Upper lobe of left lung (tissue), 6 donors: ENCODE measurements at regions not wholly inside any gene's neighbourhood (a gene's known extent, or its start where the extent isn't known, plus 50 kb on each side); places are given as distances from the start of the nearest gene placed in this dataset.

ENCODE experiments used
- ATAC-seq, 2 donors: fragments of 200-7000 bp; cut with Tn5 transposase; one replicate each; pipeline ENCODE4 v1.9.1; 2022; ENCODE audit warnings: mild to moderate bottlenecking in 2 of 2, moderate library complexity in 2 of 2; ENCODE audit not compliant: low FRiP score in 2 of 2
- DNase-seq, 2 donors: peaks; one replicate each; pipeline ENCODE4 v3.0.0-alpha.2; 2019 to 2020
- H3K27ac ChIP-seq, 4 donors: fragments of 200-600 bp; sonication (generic); one replicate each; pipeline ENCODE4 v1.5.1; 2016 to 2019
- H3K27me3 ChIP-seq, 4 donors: fragments of 200-600 bp; sonication (generic); one replicate each; pipeline ENCODE4 v1.5.1; 2017 to 2019
- H3K36me3 ChIP-seq, 4 donors: fragments of 200-600 bp; sonication (generic); one replicate each; pipeline ENCODE4 v1.5.1; 2016 to 2019
- H3K4me1 ChIP-seq, 4 donors: fragments of 200-600 bp; sonication (generic); one replicate each; pipeline ENCODE4 v1.5.1; 2018 to 2019
- H3K4me3 ChIP-seq, 4 donors: fragments of 200-600 bp; sonication (generic); one replicate each; pipeline ENCODE4 v1.5.1; 2017 to 2019; ENCODE audit warnings: mild to moderate bottlenecking in 2 of 4, moderate library complexity in 1 of 4
- H3K9me3 ChIP-seq, 4 donors: fragments of 200-600 bp; sonication (generic); one replicate each; pipeline ENCODE4 v1.5.1; 2018 to 2019
- EP300 ChIP-seq, 4 donors: sonication (generic); formaldehyde crosslinking; IDR thresholded peaks; one replicate each; pipeline ENCODE4 v1.5.1; 2017; ENCODE audit warnings: antibody characterized with exemption in 4 of 4, control low read depth in 2 of 4
- POLR2A ChIP-seq, 4 donors: fragments of 450-650 bp; IDR thresholded peaks; one replicate each; pipeline ENCODE4 v1.5.1; 2016 to 2017; ENCODE audit warnings: antibody characterized with exemption in 4 of 4, mild to moderate bottlenecking in 2 of 4
- POLR2AphosphoS5 ChIP-seq, 2 donors: sonication (generic); formaldehyde crosslinking; IDR thresholded peaks; one replicate each; pipeline ENCODE4 v1.5.1; 2017; ENCODE audit warnings: antibody characterized with exemption in 2 of 2
- WGBS, 2 donors: methylation state at CpG; one replicate each; pipeline ENCODE4 v1.1.5; 2017 to 2018; 5-methylcytosine and 5-hydroxymethylcytosine counted together
- TF ChIP-seq, protein P1 (sequence below), 6 experiments: fragments of 450-650 bp in 4 of 6; fragments of 200-600 bp in 2 of 6; sonication (generic) in 2 of 6; IDR thresholded peaks; one replicate each; pipeline ENCODE4 v1.5.1; 2016 to 2019; ENCODE audit warnings: antibody characterized with exemption in 6 of 6
- donor health status: DM: no; HTN: no; CAD: no; lungs with moderate emphysema.
- donor health status: DM: no; HTN: yes; CAD: no; lungs with severe emphysema.

DNA sequence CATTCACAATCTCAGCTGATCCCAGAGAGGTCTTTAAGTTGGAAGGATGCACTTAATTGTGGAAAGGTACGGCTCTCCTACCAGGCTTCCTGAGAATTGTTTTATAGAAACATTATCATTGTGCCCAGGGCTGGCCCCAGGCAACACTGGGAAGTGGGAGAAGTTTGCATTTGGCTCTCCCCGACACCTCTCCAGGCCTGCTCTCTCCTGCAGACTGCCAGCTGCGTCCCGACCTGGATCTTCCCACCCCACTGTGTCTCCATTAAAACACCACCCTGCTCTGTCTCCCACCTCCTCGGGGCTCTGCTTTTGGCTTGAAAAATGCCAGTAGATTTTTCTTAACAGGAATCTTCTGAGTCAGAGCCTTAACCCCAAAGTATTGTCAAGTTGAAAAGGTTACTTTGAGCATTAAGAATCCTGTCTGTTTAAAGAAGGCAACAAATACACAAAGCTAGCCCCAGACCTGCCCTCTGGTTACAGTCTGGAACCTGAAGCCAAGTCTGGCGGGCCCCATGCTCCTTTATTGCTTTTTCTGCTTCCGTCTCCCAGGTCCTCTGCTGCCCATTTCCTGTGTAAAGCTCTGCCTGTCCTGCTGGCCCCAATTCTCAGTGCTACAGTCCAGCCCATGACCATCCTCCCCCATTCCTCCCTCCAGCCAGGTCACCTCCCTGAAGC is 530.2 kb downstream of the SOX6 start:
- H3K36me3 ChIP-seq = no peaks in the 10 kb centered on the region
- H3K27ac ChIP-seq = no peak overlapping the region
- DNase-seq = no peak
- H3K27me3 ChIP-seq = no peaks in the 10 kb centered on the region
- no peaks in the 10 kb centered on the region for H3K9me3 ChIP-seq
- peaks cover 0 to 12% (median 1%) of the 10 kb centered on the region in 4 donors for H3K4me1 ChIP-seq
- no peak for ATAC-seq
- H3K4me3 ChIP-seq = no peak overlapping the region
- 72 to 78% methylated on average over 7 of the region's 7 CpGs for WGBS, 2 donors
- TF ChIP-seq POLR2A (IDR thresholded peaks at IDR 0.05) = no peak
- TF ChIP-seq, protein P1, sequence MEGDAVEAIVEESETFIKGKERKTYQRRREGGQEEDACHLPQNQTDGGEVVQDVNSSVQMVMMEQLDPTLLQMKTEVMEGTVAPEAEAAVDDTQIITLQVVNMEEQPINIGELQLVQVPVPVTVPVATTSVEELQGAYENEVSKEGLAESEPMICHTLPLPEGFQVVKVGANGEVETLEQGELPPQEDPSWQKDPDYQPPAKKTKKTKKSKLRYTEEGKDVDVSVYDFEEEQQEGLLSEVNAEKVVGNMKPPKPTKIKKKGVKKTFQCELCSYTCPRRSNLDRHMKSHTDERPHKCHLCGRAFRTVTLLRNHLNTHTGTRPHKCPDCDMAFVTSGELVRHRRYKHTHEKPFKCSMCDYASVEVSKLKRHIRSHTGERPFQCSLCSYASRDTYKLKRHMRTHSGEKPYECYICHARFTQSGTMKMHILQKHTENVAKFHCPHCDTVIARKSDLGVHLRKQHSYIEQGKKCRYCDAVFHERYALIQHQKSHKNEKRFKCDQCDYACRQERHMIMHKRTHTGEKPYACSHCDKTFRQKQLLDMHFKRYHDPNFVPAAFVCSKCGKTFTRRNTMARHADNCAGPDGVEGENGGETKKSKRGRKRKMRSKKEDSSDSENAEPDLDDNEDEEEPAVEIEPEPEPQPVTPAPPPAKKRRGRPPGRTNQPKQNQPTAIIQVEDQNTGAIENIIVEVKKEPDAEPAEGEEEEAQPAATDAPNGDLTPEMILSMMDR (IDR thresholded peaks at IDR 0.05) = no peak

DNA sequence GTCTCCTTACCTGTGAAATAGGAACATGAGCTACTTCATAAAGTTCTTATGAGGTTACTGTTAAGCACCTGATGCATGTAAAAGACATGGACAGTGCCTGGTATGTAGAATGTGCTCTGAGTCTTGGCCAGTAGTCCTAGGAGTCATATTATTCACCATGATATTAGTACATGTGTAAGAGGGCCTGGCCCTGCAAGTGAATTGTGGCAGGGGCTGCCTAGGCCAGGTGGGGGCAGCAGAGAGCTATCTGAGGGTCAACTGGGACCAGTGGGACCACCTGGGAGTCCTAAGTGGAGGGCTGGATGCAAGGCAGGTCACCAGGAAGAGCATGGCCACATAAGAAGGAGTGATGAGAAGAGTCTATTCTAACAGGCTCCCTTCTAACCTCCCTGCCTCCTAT is 529.5 kb downstream of the SOX6 start:
- Histone ChIP-seq H3K36me3 (no peaks in the 10 kb centered on the region), H3K4me1 (peaks cover 0 to 12% (median 1%) of the 10 kb centered on the region in 4 donors), H3K27me3 (no peaks in the 10 kb centered on the region), H3K9me3 (no peaks in the 10 kb centered on the region), H3K4me3 (no peak overlapping the region), H3K27ac (no peak overlapping the region)
- peak; percentile 23 to 26 for DNase-seq
- ATAC-seq = peak; percentile 41 to 50
- no peak for TF ChIP-seq EP300 (IDR thresholded peaks at IDR 0.05)
- TF ChIP-seq, protein P1 (IDR thresholded peaks at IDR 0.05) = peak in 3 of 6 experiments; percentile 38 to 54 (median 53)
- TF ChIP-seq POLR2A (IDR thresholded peaks at IDR 0.05) = no peak
- no peak for TF ChIP-seq POLR2AphosphoS5 (IDR thresholded peaks at IDR 0.05)

DNA sequence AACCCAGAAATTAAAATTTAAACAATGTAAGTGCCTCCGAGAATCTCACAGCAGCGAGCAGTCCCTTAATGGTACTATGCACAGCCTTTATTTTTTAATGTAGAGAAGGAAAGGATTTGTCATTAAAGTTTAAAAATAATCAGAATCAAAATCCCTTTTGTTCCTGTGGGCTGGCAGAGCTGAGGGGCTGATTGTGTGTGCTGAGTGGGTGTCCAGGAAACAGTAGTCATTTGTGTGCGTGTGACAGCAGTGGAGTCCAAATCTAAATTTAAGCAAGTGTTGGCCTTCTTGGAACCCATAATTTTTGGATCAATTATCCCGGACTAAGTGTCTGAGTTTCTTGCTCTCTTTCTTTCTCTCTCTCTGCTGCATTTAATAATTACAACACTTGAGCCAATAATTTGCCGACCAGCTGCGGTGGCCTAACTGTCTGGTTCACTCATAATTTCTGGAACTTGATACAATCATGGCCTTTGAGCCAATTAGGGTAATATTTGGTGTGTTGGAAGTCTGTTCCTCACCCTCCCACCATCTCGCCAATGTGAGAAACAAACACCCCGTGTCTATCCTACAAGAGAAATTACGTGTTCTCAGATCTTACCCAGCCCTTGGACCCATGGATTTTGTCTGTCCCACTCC is 528.0 kb downstream of the SOX6 start:
- WGBS, 2 donors = 73 to 84% methylated on average over 9 of the region's 9 CpGs
- DNase-seq (no peak), ATAC-seq (no peak)
- Histone ChIP-seq H3K4me1 (peaks cover 0 to 12% (median 1%) of the 10 kb centered on the region in 4 donors), H3K4me3 (no peak overlapping the region), H3K36me3 (no peaks in the 10 kb centered on the region), H3K9me3 (no peaks in the 10 kb centered on the region), H3K27ac (no peak overlapping the region), H3K27me3 (no peaks in the 10 kb centered on the region)
- no peak for TF ChIP-seq POLR2AphosphoS5 (IDR thresholded peaks at IDR 0.05)
- TF ChIP-seq, protein P1 (IDR thresholded peaks at IDR 0.05) = no peak
- no peak for TF ChIP-seq POLR2A (IDR thresholded peaks at IDR 0.05)
- TF ChIP-seq EP300 (IDR thresholded peaks at IDR 0.05) = no peak

DNA sequence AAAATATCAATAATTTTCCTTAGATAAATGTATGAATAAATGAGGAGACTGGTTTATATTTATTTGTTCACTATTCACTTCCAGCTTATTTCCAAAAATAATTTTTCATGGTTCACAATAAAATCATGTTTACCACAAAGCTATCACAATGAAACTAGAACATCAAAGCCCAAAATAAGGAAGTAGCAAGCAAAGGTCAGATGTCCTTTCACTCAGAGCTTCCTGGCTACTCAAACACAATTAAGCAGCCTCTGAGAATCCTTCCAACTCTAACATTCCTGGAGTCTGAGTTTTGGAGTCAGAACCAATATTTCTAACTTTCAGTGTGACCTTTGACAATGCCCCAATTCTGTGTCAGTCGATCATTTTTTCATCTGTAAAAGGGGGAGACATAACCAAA is 527.0 kb downstream of the SOX6 start:
- H3K36me3 ChIP-seq = no peaks in the 10 kb centered on the region
- no peak overlapping the region for H3K27ac ChIP-seq
- no peak for TF ChIP-seq POLR2A (IDR thresholded peaks at IDR 0.05)
- TF ChIP-seq EP300 (IDR thresholded peaks at IDR 0.05) = no peak
- TF ChIP-seq, protein P1 (IDR thresholded peaks at IDR 0.05) = no peak
- TF ChIP-seq POLR2AphosphoS5 (IDR thresholded peaks at IDR 0.05) = no peak
- no peak for DNase-seq
- ATAC-seq = no peak
- no peaks in the 10 kb centered on the region for H3K9me3 ChIP-seq
- H3K4me1 ChIP-seq = peaks cover 0 to 12% (median 1%) of the 10 kb centered on the region in 4 donors
- H3K4me3 ChIP-seq = no peak overlapping the region
- no peaks in the 10 kb centered on the region for H3K27me3 ChIP-seq
- WGBS, 2 donors = 39 to 61% methylated on average over 1 of the region's 1 CpG
